DOHH2 (cell line): ENCODE measurements at regions not wholly inside any gene's neighbourhood (a gene's known extent, or its start where the extent isn't known, plus 50 kb on each side); places are given as distances from the start of the nearest gene placed in this dataset.

Source experiments
- H3F3A ChIP-seq: fragments of 200-600 bp; sonication (generic), shearing (Covaris generic); 2 replicates; pipeline ENCODE4 v1.6.0; 2016; ENCODE audit warnings: antibody characterized with exemption, mild to moderate bottlenecking; ENCODE audit not compliant: control insufficient read depth, insufficient read depth
- H3K27ac ChIP-seq: fragments of 200-600 bp; sonication (generic); 2 replicates; pipeline ENCODE4 v1.5.1; 2014; ENCODE audit warnings: low read depth, mild to moderate bottlenecking, low read length, moderate library complexity
- H3K27me3 ChIP-seq: fragments of 200-600 bp; sonication (generic); 2 replicates; pipeline ENCODE4 v1.6.1; 2014; ENCODE audit warnings: mild to moderate bottlenecking, low read length, mixed read lengths; ENCODE audit not compliant: control insufficient read depth
- H3K36me3 ChIP-seq: fragments of 200-600 bp; sonication (generic); 2 replicates; pipeline ENCODE4 v1.6.1; 2014; ENCODE audit warnings: mild to moderate bottlenecking, low read length, moderate library complexity, mixed read lengths; ENCODE audit not compliant: control insufficient read depth
- H3K4me1 ChIP-seq: fragments of 200-600 bp; sonication (generic); 2 replicates; pipeline ENCODE4 v1.6.1; 2014; ENCODE audit warnings: mild to moderate bottlenecking, low read length, mixed read lengths; ENCODE audit not compliant: control insufficient read depth
- H3K4me2 ChIP-seq: fragments of 200-600 bp; sonication (generic); 2 replicates; pipeline ENCODE4 v1.6.0; 2014; ENCODE audit warnings: mild to moderate bottlenecking, low read length, moderate library complexity
- H3K4me3 ChIP-seq: fragments of 200-600 bp; sonication (generic); 2 replicates; pipeline ENCODE4 v1.5.1; 2014; ENCODE audit warnings: mild to moderate bottlenecking, low read length, mixed read lengths
- H3K79me2 ChIP-seq: fragments of 200-600 bp; sonication (generic); 2 replicates; pipeline ENCODE4 v1.6.1; 2014; ENCODE audit warnings: mild to moderate bottlenecking, low read length, mixed read lengths; ENCODE audit not compliant: control insufficient read depth
- H3K9me2 ChIP-seq: fragments of 200-600 bp; sonication (generic); replicated peaks from 2 replicates; pipeline ENCODE4 v1.6.1; 2014; ENCODE audit warnings: mild to moderate bottlenecking, low read length, mixed read lengths; ENCODE audit not compliant: control insufficient read depth
- H3K9me3 ChIP-seq: fragments of 200-600 bp; sonication (generic); 2 replicates; pipeline ENCODE4 v1.6.1; 2014; ENCODE audit warnings: antibody characterized with exemption, low read length, mixed read lengths; ENCODE audit not compliant: control insufficient read depth, insufficient read depth
- H4K20me1 ChIP-seq: fragments of 200-600 bp; sonication (generic); 2 replicates; pipeline ENCODE4 v1.6.0; 2014; ENCODE audit warnings: low read depth, mild to moderate bottlenecking, antibody characterized with exemption, low read length, moderate library complexity; ENCODE audit not compliant: control insufficient read depth, insufficient read depth
- EZH2phosphoT487 ChIP-seq: fragments of 200-600 bp; sonication (generic); IDR thresholded peaks from 2 replicates; pipeline ENCODE4 v1.6.1; 2017; ENCODE audit warnings: borderline replicate concordance, mild to moderate bottlenecking, antibody characterized with exemption, low read length, moderate library complexity, mixed read lengths
- TF ChIP-seq, protein P1 (sequence below): fragments of 200-600 bp; sonication (generic); IDR thresholded peaks from one replicate; pipeline ENCODE4 v1.5.1; 2014; ENCODE audit warnings: antibody characterized with exemption, mild to moderate bottlenecking, low read depth, low read length; ENCODE audit not compliant: poor library complexity, severe bottlenecking

DNA sequence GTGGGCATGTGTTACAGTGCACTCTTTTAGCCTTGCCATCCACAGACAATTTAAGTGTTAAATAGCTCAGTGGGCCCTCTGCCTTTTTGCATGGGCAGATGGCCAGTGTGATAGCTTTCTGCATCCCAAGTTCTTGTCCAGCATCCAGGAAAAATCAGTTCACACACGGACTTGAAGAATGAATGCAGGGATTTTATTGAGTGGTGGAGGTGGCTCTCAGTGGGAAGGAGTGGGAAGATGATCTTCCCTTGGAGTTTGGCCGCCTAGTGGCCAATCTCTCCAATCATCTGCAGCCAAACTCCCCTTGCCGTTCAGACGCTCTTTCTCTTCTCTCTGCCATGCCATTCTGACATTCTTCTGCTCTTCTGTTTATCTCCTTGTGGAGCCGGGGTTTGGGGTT is 322.4 kb upstream of the GRAMD2B start:
- Histone ChIP-seq H3K27me3 (no peaks in the 10 kb centered on the region), H3K9me3 (no peaks in the 10 kb centered on the region), H3K4me2 (no peak overlapping the region), H3K9me2 (no peaks in the 10 kb centered on the region), H3K4me3 (no peak overlapping the region), H3K36me3 (no peaks in the 10 kb centered on the region), H4K20me1 (no peaks in the 10 kb centered on the region), H3F3A (no peaks in the 10 kb centered on the region), H3K27ac (no peak overlapping the region), H3K79me2 (no peaks in the 10 kb centered on the region), H3K4me1 (no peaks in the 10 kb centered on the region)
- TF ChIP-seq EZH2phosphoT487: no peak
- TF ChIP-seq, protein P1, sequence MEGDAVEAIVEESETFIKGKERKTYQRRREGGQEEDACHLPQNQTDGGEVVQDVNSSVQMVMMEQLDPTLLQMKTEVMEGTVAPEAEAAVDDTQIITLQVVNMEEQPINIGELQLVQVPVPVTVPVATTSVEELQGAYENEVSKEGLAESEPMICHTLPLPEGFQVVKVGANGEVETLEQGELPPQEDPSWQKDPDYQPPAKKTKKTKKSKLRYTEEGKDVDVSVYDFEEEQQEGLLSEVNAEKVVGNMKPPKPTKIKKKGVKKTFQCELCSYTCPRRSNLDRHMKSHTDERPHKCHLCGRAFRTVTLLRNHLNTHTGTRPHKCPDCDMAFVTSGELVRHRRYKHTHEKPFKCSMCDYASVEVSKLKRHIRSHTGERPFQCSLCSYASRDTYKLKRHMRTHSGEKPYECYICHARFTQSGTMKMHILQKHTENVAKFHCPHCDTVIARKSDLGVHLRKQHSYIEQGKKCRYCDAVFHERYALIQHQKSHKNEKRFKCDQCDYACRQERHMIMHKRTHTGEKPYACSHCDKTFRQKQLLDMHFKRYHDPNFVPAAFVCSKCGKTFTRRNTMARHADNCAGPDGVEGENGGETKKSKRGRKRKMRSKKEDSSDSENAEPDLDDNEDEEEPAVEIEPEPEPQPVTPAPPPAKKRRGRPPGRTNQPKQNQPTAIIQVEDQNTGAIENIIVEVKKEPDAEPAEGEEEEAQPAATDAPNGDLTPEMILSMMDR: peak; percentile 44

DNA sequence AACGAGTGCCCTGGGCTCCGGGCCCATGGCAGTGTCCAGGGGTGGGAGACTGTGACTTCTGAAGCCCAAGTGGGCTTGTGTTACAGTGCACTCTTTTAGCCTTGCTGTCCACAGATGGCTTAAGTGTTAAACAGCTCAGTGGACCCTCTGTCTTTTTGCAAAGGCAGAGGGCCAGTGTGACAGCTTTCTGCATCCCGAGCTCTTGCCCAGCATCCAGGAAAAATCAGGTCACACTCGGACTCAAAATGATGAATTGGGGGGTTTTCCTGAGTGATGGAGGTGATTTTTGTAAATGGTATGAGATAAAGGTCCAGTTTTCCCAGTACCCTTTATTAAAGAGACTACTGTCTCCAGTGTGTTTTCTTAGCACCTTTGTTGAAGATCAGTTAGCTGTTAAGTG is 321.3 kb upstream of the GRAMD2B start:
- Histone ChIP-seq H3K79me2 (no peaks in the 10 kb centered on the region), H3F3A (no peaks in the 10 kb centered on the region), H3K36me3 (no peaks in the 10 kb centered on the region), H3K4me1 (no peaks in the 10 kb centered on the region), H3K4me2 (no peak overlapping the region), H4K20me1 (no peaks in the 10 kb centered on the region), H3K9me3 (no peaks in the 10 kb centered on the region), H3K9me2 (no peaks in the 10 kb centered on the region), H3K27ac (no peak overlapping the region), H3K4me3 (no peak overlapping the region), H3K27me3 (no peaks in the 10 kb centered on the region)
- TF ChIP-seq EZH2phosphoT487: no peak
- TF ChIP-seq, protein P1: no peak

DNA sequence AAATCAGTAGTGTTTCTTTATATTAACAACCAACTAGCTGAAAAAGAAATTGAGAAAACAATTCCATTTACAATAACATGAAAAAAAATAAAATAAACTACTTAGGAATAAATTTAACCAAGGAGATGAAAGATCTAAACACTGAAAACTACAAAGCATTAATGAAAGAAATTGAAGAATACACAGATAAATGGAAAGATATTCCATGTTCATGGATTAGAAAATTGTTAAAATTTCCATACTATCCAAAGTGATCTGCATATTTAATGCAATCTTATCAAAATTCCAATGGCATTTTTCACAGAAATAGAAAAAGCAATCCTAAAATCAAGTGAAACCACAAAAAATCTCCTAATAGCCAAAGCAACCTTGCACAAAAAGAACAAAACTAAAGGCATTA is 320.2 kb upstream of the GRAMD2B start:
- Histone ChIP-seq H3K79me2 (no peaks in the 10 kb centered on the region), H3K9me3 (no peaks in the 10 kb centered on the region), H3K27me3 (no peaks in the 10 kb centered on the region), H3K4me3 (no peak overlapping the region), H3K4me2 (no peak overlapping the region), H3K9me2 (no peaks in the 10 kb centered on the region), H3F3A (no peaks in the 10 kb centered on the region), H3K27ac (no peak overlapping the region), H4K20me1 (no peaks in the 10 kb centered on the region), H3K36me3 (no peaks in the 10 kb centered on the region), H3K4me1 (no peaks in the 10 kb centered on the region)
- TF ChIP-seq, protein P1: no peak
- no peak for TF ChIP-seq EZH2phosphoT487

DNA sequence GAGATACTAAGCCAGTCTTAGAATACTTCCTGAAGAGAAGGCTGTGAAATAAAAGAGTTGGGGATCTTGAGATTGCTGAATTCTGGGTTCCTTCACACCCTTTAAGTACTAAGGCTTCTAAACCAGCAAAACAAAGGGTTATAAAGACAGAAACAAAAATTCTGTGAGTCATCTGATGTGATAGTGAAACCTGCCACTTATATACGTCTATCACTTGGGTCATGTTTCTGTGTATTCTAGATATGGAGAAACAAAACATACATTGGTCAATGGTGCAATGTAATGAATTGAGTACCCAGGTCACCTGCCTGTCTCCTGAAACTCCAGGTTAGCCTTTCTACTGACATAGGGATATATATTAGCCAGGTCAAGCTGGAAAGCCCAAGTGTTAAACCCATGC is 319.3 kb upstream of the GRAMD2B start:
- no peak overlapping the region for H3K4me2 ChIP-seq
- H3K27me3 ChIP-seq: no peaks in the 10 kb centered on the region
- H3K36me3 ChIP-seq: no peaks in the 10 kb centered on the region
- H3K79me2 ChIP-seq: no peaks in the 10 kb centered on the region
- no peaks in the 10 kb centered on the region for H3K4me1 ChIP-seq
- TF ChIP-seq, protein P1: no peak
- no peak for TF ChIP-seq EZH2phosphoT487
- no peak overlapping the region for H3K27ac ChIP-seq
- H3F3A ChIP-seq: no peaks in the 10 kb centered on the region
- no peaks in the 10 kb centered on the region for H3K9me2 ChIP-seq
- no peaks in the 10 kb centered on the region for H3K9me3 ChIP-seq
- no peaks in the 10 kb centered on the region for H4K20me1 ChIP-seq
- H3K4me3 ChIP-seq: no peak overlapping the region
